GM10248 (cell line): ENCODE measurements at regions not wholly inside any gene's neighbourhood (a gene's known extent, or its start where the extent isn't known, plus 50 kb on each side); places are given as distances from the start of the nearest gene placed in this dataset.

ENCODE experiments used
- CTCF ChIA-PET: fragments of 300-600 bp; sonication (Branson Sonifier 250); formaldehyde crosslinking; extraction: SDS; loops from one replicate; lab custom pipeline; 2021; ENCODE audit warnings: antibody characterized with exemption; lab: Yijun Ruan, JAX
- POLR2A ChIA-PET: fragments of 350-650 bp; sonication (Branson Sonifier 250); formaldehyde crosslinking; extraction: SDS; loops from one replicate; lab custom pipeline; 2020; ENCODE audit warnings: antibody characterized with exemption; lab: Yijun Ruan, JAX
- DNase-seq: peaks from one replicate; pipeline ENCODE4 v3.0.0; 2012; ENCODE audit errors: extremely low spot score
- CTCF ChIP-seq: IDR thresholded peaks from 2 replicates; pipeline ENCODE4 v1.5.1; 2012; ENCODE audit warnings: mild to moderate bottlenecking, low read depth; ENCODE audit errors: extremely low read depth, missing control alignments, control extremely low read depth

GRCh38 chr6:26240157-26241032 is 124.6 kb upstream of the BTN3A2 start:
- POLR2A ChIA-PET = interaction anchor here (1.0 to 3.0 kb wide), 2 partner anchors 11 to 24 kb away, joined by 8 to 14 read pairs; a partner anchor contains a TSS
- CTCF ChIA-PET = interaction anchor here (4.1 kb wide), 1 partner anchor 10 kb away, joined by 18 read pairs; a partner anchor contains a TSS
- TF ChIP-seq CTCF = no peak
- DNase-seq = peak; percentile 73

- POLR2A ChIA-PET = interaction anchor here (1.0 to 3.0 kb wide), 3 partner anchors 10 to 25 kb away, joined by 8 to 14 read pairs (median 8); a partner anchor contains a TSS
- no peak for DNase-seq
- CTCF ChIA-PET = interaction anchor here (1.1 to 4.1 kb wide), 2 partner anchors 9 to 26 kb away, joined by 3 to 18 read pairs; a partner anchor contains a TSS
- no peak for TF ChIP-seq CTCF
Measured at GRCh38 chr6:26241033-26241895, 123.7 kb upstream of the BTN3A2 start.

DNA sequence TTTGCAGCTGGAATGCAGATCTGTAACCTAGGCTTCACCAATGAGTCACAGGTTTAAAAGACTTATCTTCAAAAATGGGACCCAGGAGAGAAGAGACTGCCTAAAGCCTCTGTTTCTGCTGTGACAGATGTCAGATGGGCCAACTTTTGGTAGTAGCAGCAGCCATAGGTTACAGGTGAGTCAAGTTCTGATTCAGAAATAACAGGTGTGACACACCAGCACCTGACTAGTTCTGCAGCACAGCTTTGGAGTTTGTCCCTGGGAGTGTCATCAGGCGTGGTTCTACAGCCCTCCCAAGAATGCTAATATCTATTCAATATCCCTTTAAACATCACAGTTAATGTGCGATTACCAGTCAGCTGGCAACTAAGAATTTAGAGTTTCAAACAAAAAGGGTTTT is 121.9 kb upstream of the BTN3A2 start:
- no peak for DNase-seq
- CTCF ChIA-PET = interaction anchor here (1.2 to 4.1 kb wide), 2 partner anchors 7 to 27 kb away, joined by 3 to 18 read pairs; a partner anchor contains a TSS
- POLR2A ChIA-PET = interaction anchor here (0.9 to 3.0 kb wide), 3 partner anchors 8 to 42 kb away, joined by 3 to 14 read pairs (median 6); a partner anchor contains a TSS
- no peak for TF ChIP-seq CTCF

DNA sequence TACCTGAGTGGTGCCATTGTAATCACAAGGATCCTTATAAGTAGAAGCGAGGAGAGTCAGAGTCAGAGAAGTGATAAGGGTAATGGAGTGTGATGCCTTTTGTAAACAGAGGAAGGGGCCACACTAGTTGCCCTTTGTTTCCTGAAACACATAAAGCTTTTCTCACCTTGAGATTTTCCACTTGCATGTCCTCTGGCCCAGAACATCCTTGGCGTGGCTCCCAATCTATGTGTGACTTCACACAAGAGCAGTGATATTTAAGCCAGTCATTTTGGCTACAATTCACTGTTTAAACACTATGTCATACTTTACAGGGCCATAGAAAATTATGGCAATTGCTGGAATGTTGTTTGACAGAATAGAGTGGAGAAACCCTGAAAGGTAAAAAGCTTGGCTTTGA is 121.2 kb upstream of the BTN3A2 start:
- no peak for TF ChIP-seq CTCF
- CTCF ChIA-PET = interaction anchor here (4.1 kb wide), 1 partner anchor 7 kb away, joined by 18 read pairs; a partner anchor contains a TSS
- no peak for DNase-seq
- POLR2A ChIA-PET = interaction anchor here (0.9 to 1.8 kb wide), 3 partner anchors 27 to 41 kb away, joined by 3 to 6 read pairs (median 3); a partner anchor contains a TSS

DNA sequence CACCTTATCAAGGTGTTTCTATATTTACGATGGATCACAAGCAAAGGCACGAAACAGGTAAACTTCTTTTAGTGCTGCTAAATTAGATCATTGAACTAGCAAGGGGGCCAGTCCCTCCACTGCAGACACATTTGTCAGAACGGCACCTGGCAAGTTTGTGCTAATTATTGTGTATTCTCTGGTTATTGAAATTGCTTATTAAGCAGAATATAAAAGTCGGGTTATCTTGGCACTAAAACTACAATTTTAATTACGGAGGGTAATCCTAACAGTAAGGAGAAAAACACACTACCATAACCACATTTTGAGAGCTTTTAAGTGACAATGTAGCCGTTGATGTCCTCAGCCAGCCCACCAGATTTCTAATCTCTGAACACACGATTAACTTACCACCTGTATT is 118.9 kb upstream of the BTN3A2 start:
- TF ChIP-seq CTCF = no peak
- no peak for DNase-seq
- CTCF ChIA-PET = interaction anchor here (1.2 kb wide), 1 partner anchor 12 kb away, joined by 3 read pairs; no protein-coding TSS in a partner anchor
- POLR2A ChIA-PET = no interaction called here
